K562 (cell line): ENCODE measurements at regions not wholly inside any gene's neighbourhood (a gene's known extent, or its start where the extent isn't known, plus 50 kb on each side); places are given as distances from the start of the nearest gene placed in this dataset.

Experiments
- ATAC-seq: fragments of 200-7000 bp; cut with Tn5 transposase; 3 replicates; pipeline ENCODE4 v1.9.1; 2020; ENCODE audit warnings: moderate library complexity
- BruUV-seq: library from RNA; stranded (reverse); fragments of 400-500 nt; replicated peaks from 2 replicates; lab custom pipeline; 2021; lab: Mats Ljungman, UMichigan
- CTCF ChIA-PET: fragments of 300-600 bp; formaldehyde crosslinking; extraction: SDS; loops from one replicate; lab custom pipeline; 2021; ENCODE audit warnings: low intra/inter-chr PET ratio; lab: Yijun Ruan, JAX
- POLR2A ChIA-PET: fragments of 300-600, 350-650 bp; sonication (Branson Sonifier 250); formaldehyde crosslinking; extraction: SDS; loops from one replicate; lab custom pipeline; 2021; ENCODE audit warnings: antibody characterized with exemption, inconsistent platforms; lab: Yijun Ruan, JAX
- DNase-seq, 4 experiments: peaks; one replicate each; pipeline versions ENCODE4 v3.0.0 to v3.0.0-alpha.2; 2011 to 2018; ENCODE audit warnings: low spot score in 3 of 4, mixed read lengths in 3 of 4; ENCODE audit errors: extremely low read depth in 1 of 4
- FAIRE-seq: peaks from 2 replicates; lab custom pipeline; 2011; peaks lifted over from hg19 to GRCh38; lab: Jason Lieb, UNC
- H2AFZ ChIP-seq: 2 replicates; pipeline ENCODE4 v1.6.0; 2011; ENCODE audit warnings: low read depth, low read length, control low read depth, inconsistent platforms
- H3K27ac ChIP-seq: fragments of 200-600 bp; 3 replicates; pipeline ENCODE4 v1.8.0; 2011; ENCODE audit warnings: low read depth, mild to moderate bottlenecking, control low read depth, inconsistent platforms, low read length, moderate library complexity, mixed read lengths; ENCODE audit errors: extremely low read depth
- H3K27me3 ChIP-seq, 2 experiments: fragments of 300-600 bp in 1 of 2; 2 replicates in 1 of 2; 3 replicates in 1 of 2; pipeline versions ENCODE4 v1.6.0 to v1.8.0; 2011; ENCODE audit warnings: inconsistent platforms in 2 of 2, low read length in 2 of 2, mild to moderate bottlenecking in 1 of 2, mixed read lengths in 1 of 2, moderate library complexity in 1 of 2; ENCODE audit not compliant: control insufficient read depth in 2 of 2, insufficient read depth in 2 of 2
- H3K36me3 ChIP-seq: fragments of 300-600 bp; 3 replicates; pipeline ENCODE4 v1.8.0; 2011; ENCODE audit warnings: mild to moderate bottlenecking, low read length, inconsistent platforms; ENCODE audit not compliant: control insufficient read depth, insufficient read depth
- H3K4me1 ChIP-seq, 2 experiments: fragments of 200-600 bp in 1 of 2; replicated peaks in 1 of 2; 2 replicates in 1 of 2; 3 replicates in 1 of 2; pipeline versions ENCODE4 v1.5.1 to v1.8.0; 2011; ENCODE audit warnings: inconsistent platforms in 2 of 2, low read length in 2 of 2, mild to moderate bottlenecking in 1 of 2, mixed read lengths in 1 of 2, moderate library complexity in 1 of 2; ENCODE audit not compliant: control insufficient read depth in 2 of 2, insufficient read depth in 2 of 2
- H3K4me2 ChIP-seq: 2 replicates; pipeline ENCODE4 v1.6.1; 2011; ENCODE audit warnings: low read length, control low read depth, inconsistent platforms, mixed read lengths; ENCODE audit not compliant: insufficient read depth
- H3K4me3 ChIP-seq: fragments of 200-600 bp; sonication (generic), shearing (Covaris generic); 2 replicates; pipeline ENCODE4 v1.5.1; 2016; ENCODE audit warnings: control low read depth, inconsistent platforms
- H3K79me2 ChIP-seq: fragments of 200-600 bp; 3 replicates; pipeline ENCODE4 v1.8.0; 2011; ENCODE audit warnings: low read length, inconsistent platforms; ENCODE audit not compliant: control insufficient read depth, insufficient read depth
- H3K9ac ChIP-seq, 2 experiments: 2 replicates each; pipeline versions ENCODE4 v1.6.0 to v1.6.1; 2011; ENCODE audit warnings: low read depth in 2 of 2, low read length in 2 of 2, control low read depth in 1 of 2, inconsistent platforms in 1 of 2, mild to moderate bottlenecking in 1 of 2, mixed read lengths in 1 of 2; ENCODE audit not compliant: insufficient read depth in 1 of 2
- H3K9me1 ChIP-seq: one replicate; pipeline ENCODE4 v1.6.0; 2011; ENCODE audit warnings: inconsistent platforms, mild to moderate bottlenecking, low read length, moderate library complexity; ENCODE audit not compliant: control insufficient read depth, insufficient read depth
- H3K9me3 ChIP-seq: replicated peaks from 2 replicates; pipeline ENCODE4 v1.5.1; 2011; ENCODE audit warnings: low read depth, low read length, inconsistent platforms; ENCODE audit not compliant: control insufficient read depth, insufficient read depth
- H4K20me1 ChIP-seq: replicated peaks from 2 replicates; pipeline ENCODE4 v1.6.1; 2011; ENCODE audit warnings: low read length, inconsistent platforms, mixed read lengths; ENCODE audit not compliant: control insufficient read depth, insufficient read depth
- NCOR1 ChIP-seq: fragments of 450-650 bp; IDR thresholded peaks from 2 replicates; pipeline ENCODE4 v1.6.1; 2016; ENCODE audit warnings: mild to moderate bottlenecking, moderate library complexity
- SREBF2 ChIP-seq: sonication (generic); formaldehyde crosslinking; IDR thresholded peaks from 2 replicates; pipeline ENCODE4 v1.4.0; 2020; ENCODE audit warnings: mild to moderate bottlenecking, missing genetic modification reagents
- TBP ChIP-seq: optimal IDR thresholded peaks from 2 replicates; pipeline ENCODE3; 2011; ENCODE audit warnings: low read depth, low read length, improper control_type of control experiment
- ZFP30 ChIP-seq: fragments of 250-450 bp; sonication (Bioruptor Pico); IDR thresholded peaks from 2 replicates; pipeline ENCODE4 v1.8.0; 2022; ENCODE audit warnings: moderate library complexity, mild to moderate bottlenecking, inconsistent platforms, borderline replicate concordance
- ZNF696 ChIP-seq: fragments of 250-450 bp; sonication (Bioruptor Pico); conservative IDR thresholded peaks from 2 replicates; pipeline ENCODE4 v1.4.0; 2020; ENCODE audit warnings: mild to moderate bottlenecking, moderate library complexity
- WGBS: fragments of 100-300 bp; shearing (Covaris generic); methylation state at CpG from one replicate; pipeline ENCODE4 v1.1.6; 2016; ENCODE audit warnings: low coverage, mixed read lengths; ENCODE audit not compliant: insufficient coverage; ENCODE audit errors: missing lambda C conversion rate; 5-methylcytosine and 5-hydroxymethylcytosine counted together
- in situ Hi-C: fragments of 300-500 bp; cut with MboI; formaldehyde crosslinking; loops from 4 replicates; pipeline ENCODE4 v1.15.0; 2018; ENCODE audit warnings: inconsistent platforms, mixed read lengths
- intact Hi-C: fragments of 100-400 bp; cut with micrococcal nuclease; formaldehyde crosslinking; loops from 2 replicates; pipeline ENCODE4 v1.14.2; 2022
- TF ChIP-seq, protein P1 (sequence below), 2 experiments: IDR thresholded peaks; 2 replicates each; pipeline ENCODE4 v1.6.1; 2012; ENCODE audit warnings: improper control_type of control experiment in 2 of 2, low read depth in 2 of 2, low read length in 2 of 2, borderline replicate concordance in 1 of 2
- TF ChIP-seq, protein P2 (sequence below), 2 experiments: fragments of 450-650 bp; IDR thresholded peaks; 2 replicates each; pipeline ENCODE4 v1.6.1; 2016
- TF ChIP-seq, protein P3 (sequence below): sonication (generic); formaldehyde crosslinking; IDR thresholded peaks from 2 replicates; pipeline ENCODE4 v1.8.1; 2023; ENCODE audit warnings: missing genetic modification reagents, mild to moderate bottlenecking, borderline replicate concordance

DNA sequence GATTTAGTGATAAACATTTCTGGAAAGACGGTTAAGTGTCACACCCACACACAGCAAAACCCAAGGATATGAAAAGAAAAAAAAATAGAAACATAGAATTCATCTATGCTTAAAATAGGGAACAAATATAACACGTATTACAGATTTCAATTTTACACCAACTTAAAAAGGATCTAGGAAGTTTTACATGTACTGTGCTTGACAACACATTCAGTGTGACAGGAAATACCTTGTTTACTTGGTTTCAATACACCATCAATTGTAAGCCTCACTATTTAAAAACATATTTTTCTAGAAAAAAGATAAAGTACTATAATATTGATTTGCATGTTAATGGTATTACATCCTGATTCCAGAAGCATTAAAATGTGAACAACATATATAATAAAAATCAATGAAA, 77.0 kb upstream of the SPRY1 start (continued):
- no peak for TF ChIP-seq SREBF2
- TF ChIP-seq, protein P1, sequence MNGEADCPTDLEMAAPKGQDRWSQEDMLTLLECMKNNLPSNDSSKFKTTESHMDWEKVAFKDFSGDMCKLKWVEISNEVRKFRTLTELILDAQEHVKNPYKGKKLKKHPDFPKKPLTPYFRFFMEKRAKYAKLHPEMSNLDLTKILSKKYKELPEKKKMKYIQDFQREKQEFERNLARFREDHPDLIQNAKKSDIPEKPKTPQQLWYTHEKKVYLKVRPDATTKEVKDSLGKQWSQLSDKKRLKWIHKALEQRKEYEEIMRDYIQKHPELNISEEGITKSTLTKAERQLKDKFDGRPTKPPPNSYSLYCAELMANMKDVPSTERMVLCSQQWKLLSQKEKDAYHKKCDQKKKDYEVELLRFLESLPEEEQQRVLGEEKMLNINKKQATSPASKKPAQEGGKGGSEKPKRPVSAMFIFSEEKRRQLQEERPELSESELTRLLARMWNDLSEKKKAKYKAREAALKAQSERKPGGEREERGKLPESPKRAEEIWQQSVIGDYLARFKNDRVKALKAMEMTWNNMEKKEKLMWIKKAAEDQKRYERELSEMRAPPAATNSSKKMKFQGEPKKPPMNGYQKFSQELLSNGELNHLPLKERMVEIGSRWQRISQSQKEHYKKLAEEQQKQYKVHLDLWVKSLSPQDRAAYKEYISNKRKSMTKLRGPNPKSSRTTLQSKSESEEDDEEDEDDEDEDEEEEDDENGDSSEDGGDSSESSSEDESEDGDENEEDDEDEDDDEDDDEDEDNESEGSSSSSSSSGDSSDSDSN (IDR thresholded peaks at IDR 0.05; ENCODE audit: borderline replicate concordance in 1 of 2, low read depth in 2 of 2, low read length in 2 of 2), result no peak
- TF ChIP-seq TBP, result no peak
- TF ChIP-seq, protein P2, sequence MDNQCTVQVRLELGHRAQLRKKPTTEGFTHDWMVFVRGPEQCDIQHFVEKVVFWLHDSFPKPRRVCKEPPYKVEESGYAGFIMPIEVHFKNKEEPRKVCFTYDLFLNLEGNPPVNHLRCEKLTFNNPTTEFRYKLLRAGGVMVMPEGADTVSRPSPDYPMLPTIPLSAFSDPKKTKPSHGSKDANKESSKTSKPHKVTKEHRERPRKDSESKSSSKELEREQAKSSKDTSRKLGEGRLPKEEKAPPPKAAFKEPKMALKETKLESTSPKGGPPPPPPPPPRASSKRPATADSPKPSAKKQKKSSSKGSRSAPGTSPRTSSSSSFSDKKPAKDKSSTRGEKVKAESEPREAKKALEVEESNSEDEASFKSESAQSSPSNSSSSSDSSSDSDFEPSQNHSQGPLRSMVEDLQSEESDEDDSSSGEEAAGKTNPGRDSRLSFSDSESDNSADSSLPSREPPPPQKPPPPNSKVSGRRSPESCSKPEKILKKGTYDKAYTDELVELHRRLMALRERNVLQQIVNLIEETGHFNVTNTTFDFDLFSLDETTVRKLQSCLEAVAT (IDR thresholded peaks at IDR 0.05), result no peak
- no peak for TF ChIP-seq ZNF696 (CRISPR knock-in tag)

DNA sequence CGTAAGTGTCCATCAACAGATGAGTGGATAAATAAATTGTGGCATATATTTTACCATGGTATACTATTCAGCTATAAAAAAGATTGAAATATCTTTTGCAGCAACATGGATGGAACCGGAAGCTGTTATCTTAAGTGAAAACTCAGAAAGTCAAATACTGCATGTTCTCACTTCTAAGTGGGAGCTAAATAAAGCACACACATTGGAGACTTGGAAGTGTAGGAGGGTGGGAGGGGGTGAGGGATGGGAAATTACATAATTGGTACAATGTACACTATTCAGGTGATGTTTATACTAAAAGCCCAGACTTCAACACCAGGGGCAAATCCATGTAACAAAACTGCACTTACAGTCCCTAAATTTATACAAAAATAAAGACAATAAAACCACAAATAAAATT, 72.6 kb upstream of the SPRY1 start:
- Histone ChIP-seq H3K27ac (no peak overlapping the region), H3K4me2 (no peak overlapping the region), H3K9me1 (no peaks in the 10 kb centered on the region), H3K9me3 (no peaks in the 10 kb centered on the region), H3K36me3 (no peaks in the 10 kb centered on the region), H4K20me1 (no peaks in the 10 kb centered on the region), H3K79me2 (no peaks in the 10 kb centered on the region), H3K27me3 (no peaks in the 10 kb centered on the region), H2AFZ (no peak overlapping the region), H3K4me3 (no peak overlapping the region), H3K9ac (no peak overlapping the region), H3K4me1 (no peaks in the 10 kb centered on the region)
- ChIA-PET POLR2A (interaction anchor here (0.6 kb wide), 1 partner anchor 9 kb away, joined by 3 read pairs; no protein-coding TSS in a partner anchor), CTCF (no interaction called here)
- FAIRE-seq (no peak), DNase-seq (no peak), ATAC-seq (no peak)
- BruUV-seq, result no TSS peak
- intact Hi-C loops, result no loop called here
- WGBS, result 59% methylated on average over 2 of the region's 2 CpGs
- in situ Hi-C loops, result no loop called here
- TF ChIP-seq NCOR1, result no peak
- TF ChIP-seq ZFP30 (CRISPR knock-in tag), result no peak
- TF ChIP-seq, protein P3, sequence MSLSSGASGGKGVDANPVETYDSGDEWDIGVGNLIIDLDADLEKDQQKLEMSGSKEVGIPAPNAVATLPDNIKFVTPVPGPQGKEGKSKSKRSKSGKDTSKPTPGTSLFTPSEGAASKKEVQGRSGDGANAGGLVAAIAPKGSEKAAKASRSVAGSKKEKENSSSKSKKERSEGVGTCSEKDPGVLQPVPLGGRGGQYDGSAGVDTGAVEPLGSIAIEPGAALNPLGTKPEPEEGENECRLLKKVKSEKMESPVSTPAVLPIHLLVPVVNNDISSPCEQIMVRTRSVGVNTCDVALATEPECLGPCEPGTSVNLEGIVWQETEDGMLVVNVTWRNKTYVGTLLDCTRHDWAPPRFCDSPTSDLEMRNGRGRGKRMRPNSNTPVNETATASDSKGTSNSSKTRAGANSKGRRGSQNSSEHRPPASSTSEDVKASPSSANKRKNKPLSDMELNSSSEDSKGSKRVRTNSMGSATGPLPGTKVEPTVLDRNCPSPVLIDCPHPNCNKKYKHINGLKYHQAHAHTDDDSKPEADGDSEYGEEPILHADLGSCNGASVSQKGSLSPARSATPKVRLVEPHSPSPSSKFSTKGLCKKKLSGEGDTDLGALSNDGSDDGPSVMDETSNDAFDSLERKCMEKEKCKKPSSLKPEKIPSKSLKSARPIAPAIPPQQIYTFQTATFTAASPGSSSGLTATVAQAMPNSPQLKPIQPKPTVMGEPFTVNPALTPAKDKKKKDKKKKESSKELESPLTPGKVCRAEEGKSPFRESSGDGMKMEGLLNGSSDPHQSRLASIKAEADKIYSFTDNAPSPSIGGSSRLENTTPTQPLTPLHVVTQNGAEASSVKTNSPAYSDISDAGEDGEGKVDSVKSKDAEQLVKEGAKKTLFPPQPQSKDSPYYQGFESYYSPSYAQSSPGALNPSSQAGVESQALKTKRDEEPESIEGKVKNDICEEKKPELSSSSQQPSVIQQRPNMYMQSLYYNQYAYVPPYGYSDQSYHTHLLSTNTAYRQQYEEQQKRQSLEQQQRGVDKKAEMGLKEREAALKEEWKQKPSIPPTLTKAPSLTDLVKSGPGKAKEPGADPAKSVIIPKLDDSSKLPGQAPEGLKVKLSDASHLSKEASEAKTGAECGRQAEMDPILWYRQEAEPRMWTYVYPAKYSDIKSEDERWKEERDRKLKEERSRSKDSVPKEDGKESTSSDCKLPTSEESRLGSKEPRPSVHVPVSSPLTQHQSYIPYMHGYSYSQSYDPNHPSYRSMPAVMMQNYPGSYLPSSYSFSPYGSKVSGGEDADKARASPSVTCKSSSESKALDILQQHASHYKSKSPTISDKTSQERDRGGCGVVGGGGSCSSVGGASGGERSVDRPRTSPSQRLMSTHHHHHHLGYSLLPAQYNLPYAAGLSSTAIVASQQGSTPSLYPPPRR (CRISPR knock-in tag), result no peak
